MCF 10A (cell line): ENCODE measurements at regions not wholly inside any gene's neighbourhood (a gene's known extent, or its start where the extent isn't known, plus 50 kb on each side); places are given as distances from the start of the nearest gene placed in this dataset.

Experiments
- BruUV-seq: library from RNA; stranded (reverse); fragments of 400-500 nt; replicated peaks from 2 replicates; lab custom pipeline; 2021; lab: Mats Ljungman, UMichigan
- CTCF ChIA-PET: fragments of 300-600 bp; sonication (Branson Sonifier 250); formaldehyde crosslinking; extraction: SDS; loops from one replicate; lab custom pipeline; 2021; ENCODE audit warnings: antibody characterized with exemption, inconsistent platforms; lab: Yijun Ruan, JAX
- POLR2A ChIA-PET: fragments of 300-600, 350-650 bp; sonication (Branson Sonifier 250); formaldehyde crosslinking; extraction: SDS; loops from one replicate; lab custom pipeline; 2020; ENCODE audit warnings: antibody characterized with exemption, inconsistent platforms; lab: Yijun Ruan, JAX
- DNase-seq: peaks from one replicate; pipeline ENCODE4 v3.0.0-alpha.2; 2018; ENCODE audit not compliant: unreplicated experiment
- H3K27ac Mint-ChIP-seq: one replicate; pipeline ENCODE4 v1.8.0; 2022; ENCODE audit warnings: mild to moderate bottlenecking, low read depth, mixed read lengths; ENCODE audit not compliant: unreplicated experiment
- H3K27me3 Mint-ChIP-seq: one replicate; pipeline ENCODE4 v1.8.0; 2022; ENCODE audit warnings: mixed read lengths; ENCODE audit not compliant: insufficient read depth, unreplicated experiment
- H3K36me3 Mint-ChIP-seq: one replicate; pipeline ENCODE4 v1.8.0; 2022; ENCODE audit warnings: mild to moderate bottlenecking, moderate library complexity, mixed read lengths; ENCODE audit not compliant: insufficient read depth, unreplicated experiment
- H3K4me1 Mint-ChIP-seq: one replicate; pipeline ENCODE4 v1.8.0; 2022; ENCODE audit warnings: mixed read lengths; ENCODE audit not compliant: insufficient read depth, unreplicated experiment
- H3K4me3 Mint-ChIP-seq: one replicate; pipeline ENCODE4 v1.8.0; 2022; ENCODE audit warnings: mild to moderate bottlenecking, moderate library complexity, mixed read lengths; ENCODE audit not compliant: unreplicated experiment
- H3K9me3 Mint-ChIP-seq: one replicate; pipeline ENCODE4 v1.8.0; 2022; ENCODE audit warnings: mixed read lengths; ENCODE audit not compliant: unreplicated experiment
- intact Hi-C: fragments of 100-400 bp; cut with micrococcal nuclease; formaldehyde crosslinking; loops from 2 replicates; pipeline ENCODE4 v1.14.1; 2022
- TF ChIP-seq, protein P1 (sequence below): fragments of 200-600 bp; IDR thresholded peaks from one replicate; pipeline ENCODE4 v1.8.0; 2022; ENCODE audit warnings: antibody characterized with exemption, mild to moderate bottlenecking; ENCODE audit not compliant: unreplicated experiment

DNA sequence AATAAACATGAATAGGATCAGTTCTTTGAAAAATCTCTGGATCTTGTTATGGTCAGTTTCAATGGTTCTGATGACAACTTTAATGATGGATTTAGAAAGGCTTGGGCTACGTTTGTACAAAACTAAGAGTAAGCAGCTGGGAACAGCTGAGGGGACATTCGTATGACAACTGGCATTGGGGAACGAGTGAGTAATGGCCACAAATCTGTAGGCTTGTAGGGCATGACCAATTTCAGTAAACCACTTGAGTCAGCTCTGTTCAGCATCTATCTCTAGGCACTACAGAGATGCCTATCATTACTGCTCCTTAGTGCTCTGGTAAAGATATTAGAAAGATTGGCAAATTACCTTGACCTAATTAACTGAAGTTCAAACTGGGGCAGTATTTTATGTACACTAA, 1375.6 kb downstream of the EPHA7 start:
- no peak for DNase-seq
- H3K36me3 Mint-ChIP-seq, result no peaks in the 10 kb centered on the region
- ChIA-PET CTCF (no interaction called here), POLR2A (no interaction called here)
- no peaks in the 10 kb centered on the region for H3K4me1 Mint-ChIP-seq
- H3K9me3 Mint-ChIP-seq, result no peaks in the 10 kb centered on the region
- TF ChIP-seq, protein P1, sequence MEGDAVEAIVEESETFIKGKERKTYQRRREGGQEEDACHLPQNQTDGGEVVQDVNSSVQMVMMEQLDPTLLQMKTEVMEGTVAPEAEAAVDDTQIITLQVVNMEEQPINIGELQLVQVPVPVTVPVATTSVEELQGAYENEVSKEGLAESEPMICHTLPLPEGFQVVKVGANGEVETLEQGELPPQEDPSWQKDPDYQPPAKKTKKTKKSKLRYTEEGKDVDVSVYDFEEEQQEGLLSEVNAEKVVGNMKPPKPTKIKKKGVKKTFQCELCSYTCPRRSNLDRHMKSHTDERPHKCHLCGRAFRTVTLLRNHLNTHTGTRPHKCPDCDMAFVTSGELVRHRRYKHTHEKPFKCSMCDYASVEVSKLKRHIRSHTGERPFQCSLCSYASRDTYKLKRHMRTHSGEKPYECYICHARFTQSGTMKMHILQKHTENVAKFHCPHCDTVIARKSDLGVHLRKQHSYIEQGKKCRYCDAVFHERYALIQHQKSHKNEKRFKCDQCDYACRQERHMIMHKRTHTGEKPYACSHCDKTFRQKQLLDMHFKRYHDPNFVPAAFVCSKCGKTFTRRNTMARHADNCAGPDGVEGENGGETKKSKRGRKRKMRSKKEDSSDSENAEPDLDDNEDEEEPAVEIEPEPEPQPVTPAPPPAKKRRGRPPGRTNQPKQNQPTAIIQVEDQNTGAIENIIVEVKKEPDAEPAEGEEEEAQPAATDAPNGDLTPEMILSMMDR, result no peak
- no peak overlapping the region for H3K27ac Mint-ChIP-seq
- H3K4me3 Mint-ChIP-seq, result no peak overlapping the region
- H3K27me3 Mint-ChIP-seq, result peaks cover 10% of the 10 kb centered on the region
- BruUV-seq, result no TSS peak
- intact Hi-C loops, result no loop called here

DNA sequence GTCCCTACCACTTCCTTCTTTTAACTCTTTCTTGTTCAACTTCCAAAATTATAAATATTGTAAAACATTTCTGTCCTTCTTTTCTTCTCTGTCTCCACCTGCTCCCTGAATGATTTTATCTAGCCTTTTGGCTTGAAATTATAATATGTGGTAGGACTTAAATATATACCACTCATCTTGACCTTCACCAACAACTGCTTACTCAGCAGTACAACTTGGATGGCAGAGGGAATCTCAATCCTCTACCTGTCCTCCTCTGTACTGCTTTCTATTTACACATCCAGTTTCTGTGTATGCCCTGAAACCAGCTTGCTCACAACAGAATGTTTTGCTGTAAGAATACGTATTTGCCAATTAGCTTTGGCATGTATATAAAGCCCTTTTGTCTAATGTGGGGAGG, 1392.5 kb downstream of the EPHA7 start:
- peaks cover 15% of the 10 kb centered on the region for H3K27me3 Mint-ChIP-seq
- DNase-seq, result no peak
- ChIA-PET POLR2A (no interaction called here), CTCF (no interaction called here)
- intact Hi-C loops, result no loop called here
- no peak overlapping the region for H3K27ac Mint-ChIP-seq
- BruUV-seq, result no TSS peak
- no peak overlapping the region for H3K4me3 Mint-ChIP-seq
- H3K4me1 Mint-ChIP-seq, result no peaks in the 10 kb centered on the region
- TF ChIP-seq, protein P1, result no peak
- H3K36me3 Mint-ChIP-seq, result no peaks in the 10 kb centered on the region
- H3K9me3 Mint-ChIP-seq, result no peaks in the 10 kb centered on the region

DNA sequence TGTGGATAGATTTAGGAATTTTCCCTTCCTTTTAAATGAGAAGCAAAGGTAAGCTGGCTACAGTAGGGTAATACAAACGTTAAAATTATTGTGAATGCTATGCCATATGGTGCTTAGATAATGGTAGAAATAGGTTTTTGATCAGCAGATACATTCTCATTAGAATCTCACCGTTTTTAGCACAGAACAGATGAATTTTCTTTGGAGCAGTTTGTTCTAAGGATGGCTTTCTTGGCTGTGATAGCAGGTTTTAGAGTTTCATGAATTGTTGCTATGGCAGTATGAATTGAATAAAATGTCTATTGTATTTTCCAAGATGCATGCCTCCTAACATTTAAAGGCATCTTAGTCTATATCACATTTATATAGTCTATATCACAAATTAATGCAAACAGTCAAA, 1394.5 kb downstream of the EPHA7 start:
- H3K9me3 Mint-ChIP-seq, result no peaks in the 10 kb centered on the region
- intact Hi-C loops, result no loop called here
- no peaks in the 10 kb centered on the region for H3K36me3 Mint-ChIP-seq
- DNase-seq, result no peak
- no peak overlapping the region for H3K4me3 Mint-ChIP-seq
- no peaks in the 10 kb centered on the region for H3K4me1 Mint-ChIP-seq
- no TSS peak for BruUV-seq
- no peak overlapping the region for H3K27ac Mint-ChIP-seq
- H3K27me3 Mint-ChIP-seq, result peaks cover 9% of the 10 kb centered on the region
- POLR2A ChIA-PET, result no interaction called here
- CTCF ChIA-PET, result no interaction called here
- TF ChIP-seq, protein P1, result no peak

DNA sequence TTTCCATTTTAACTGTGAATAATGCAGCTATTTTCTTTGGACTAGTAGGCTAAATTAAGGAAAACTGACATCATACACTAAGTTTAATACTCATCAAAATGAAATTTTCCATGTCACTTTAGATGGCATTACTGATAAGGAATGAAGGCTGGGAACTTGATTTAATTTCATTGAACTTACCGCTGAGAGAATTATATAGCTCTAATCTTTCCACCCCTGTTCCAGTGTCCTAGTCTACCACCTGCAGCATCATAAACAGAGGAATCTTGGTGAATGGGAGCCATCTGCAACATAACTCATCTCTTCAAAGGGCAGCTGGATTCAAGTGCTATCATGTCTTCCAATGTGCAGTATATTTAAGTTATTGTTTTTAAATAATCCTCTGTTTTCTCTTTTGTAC, 1395.2 kb downstream of the EPHA7 start:
- TF ChIP-seq, protein P1, result no peak
- POLR2A ChIA-PET, result no interaction called here
- Mint-ChIP-seq H3K36me3 (no peaks in the 10 kb centered on the region), H3K27me3 (peaks cover 9% of the 10 kb centered on the region), H3K4me3 (no peak overlapping the region), H3K27ac (no peak overlapping the region), H3K9me3 (no peaks in the 10 kb centered on the region), H3K4me1 (no peaks in the 10 kb centered on the region)
- no TSS peak for BruUV-seq
- DNase-seq, result no peak
- intact Hi-C loops, result no loop called here
- CTCF ChIA-PET, result no interaction called here
